Ovary (tissue), 7 donors: ENCODE measurements at regions not wholly inside any gene's neighbourhood (a gene's known extent, or its start where the extent isn't known, plus 50 kb on each side); places are given as distances from the start of the nearest gene placed in this dataset.

Experiments
- DNase-seq, 5 donors: peaks; one replicate each; pipeline ENCODE4 v3.0.0-alpha.2; 2019 to 2020
- H3K27ac ChIP-seq, 2 donors: fragments of 200-600 bp; one replicate each; pipeline versions ENCODE4 v1.5.1 to v1.8.0; 2019 to 2022
- H3K27me3 ChIP-seq: fragments of 200-600 bp; one replicate; pipeline ENCODE4 v1.8.0; 2022
- H3K36me3 ChIP-seq: fragments of 200-600 bp; sonication (generic); one replicate; pipeline ENCODE4 v1.5.1; 2019
- H3K4me1 ChIP-seq: one replicate; pipeline ENCODE4 v1.8.1; 2013; ENCODE audit warnings: mild to moderate bottlenecking, moderate library complexity; ENCODE audit not compliant: insufficient read depth
- H3K4me3 ChIP-seq: fragments of 200-600 bp; sonication (generic); one replicate; pipeline ENCODE4 v1.5.1; 2017
- H3K9me3 ChIP-seq, 2 donors: fragments of 200-600 bp in 1 of 2; sonication (generic) in 1 of 2; one replicate each; pipeline versions ENCODE4 v1.5.1 to v1.8.1; 2013 to 2019; ENCODE audit warnings: mild to moderate bottlenecking in 1 of 2, moderate library complexity in 1 of 2
- EP300 ChIP-seq: sonication (generic); formaldehyde crosslinking; IDR thresholded peaks from one replicate; pipeline ENCODE4 v1.6.1; 2017; ENCODE audit warnings: antibody characterized with exemption
- POLR2A ChIP-seq: fragments of 450-650 bp; IDR thresholded peaks from one replicate; pipeline ENCODE4 v1.6.1; 2017; ENCODE audit warnings: antibody characterized with exemption, mild to moderate bottlenecking, moderate library complexity
- WGBS, 3 donors: extraction: QIAGEN DNeasy Blood & Tissue Kit in 1 of 3; methylation state at CpG; one replicate each; pipeline versions ENCODE4 v1.1.5 to v1.1.7; 2013 to 2017; 5-methylcytosine and 5-hydroxymethylcytosine counted together
- intact Hi-C, 4 donors: fragments of 100-400 bp; cut with DNase I; formaldehyde crosslinking; loops; one replicate each; pipeline versions ENCODE4 v1.11.0 to v1.15.1; 2022 to 2023
- TF ChIP-seq, protein P1 (sequence below), 3 donors: fragments of 450-650 bp in 2 of 3; fragments of 200-600 bp in 1 of 3; IDR thresholded peaks; one replicate each; pipeline versions ENCODE4 v1.5.1 to v1.8.0; 2016 to 2022; ENCODE audit warnings: antibody characterized with exemption in 3 of 3, mild to moderate bottlenecking in 1 of 3
- donor health status: DM: no; HTN: no; CAD: no; lungs with moderate emphysema.
- donor health status: DM: no; HTN: no; CAD: no.
- donor health status: Bipolar disorder and iron deficiency.
- donor health status: DM: no; HTN: no; CAD: no.
- donor health status: DM: yes; HTN: yes; CAD: no.

DNA sequence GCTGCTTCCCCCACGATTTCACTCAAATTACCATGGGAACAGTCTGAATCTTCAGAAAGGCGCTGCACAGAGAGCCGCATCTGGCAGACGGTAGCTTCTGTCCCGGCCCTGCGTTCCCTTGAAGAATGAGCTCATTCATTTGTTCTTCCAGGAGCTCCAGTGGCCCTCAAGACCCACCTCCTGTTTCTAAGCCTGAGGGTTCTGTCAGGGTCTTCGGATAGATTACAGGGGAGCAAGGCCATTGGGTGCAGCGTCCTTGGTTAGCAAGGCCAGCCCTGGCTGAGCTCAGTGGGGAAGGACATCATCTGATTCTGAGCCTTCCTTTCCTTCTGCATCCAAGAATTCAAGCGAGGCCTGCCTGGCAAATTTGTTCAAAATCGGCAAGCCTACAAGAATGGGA lies 111.9 kb downstream of the PDCL3 start:
- no peaks in the 10 kb centered on the region for H3K27me3 ChIP-seq
- H3K4me1 ChIP-seq = no peaks in the 10 kb centered on the region
- TF ChIP-seq POLR2A (no peak), EP300 (no peak)
- TF ChIP-seq, protein P1, sequence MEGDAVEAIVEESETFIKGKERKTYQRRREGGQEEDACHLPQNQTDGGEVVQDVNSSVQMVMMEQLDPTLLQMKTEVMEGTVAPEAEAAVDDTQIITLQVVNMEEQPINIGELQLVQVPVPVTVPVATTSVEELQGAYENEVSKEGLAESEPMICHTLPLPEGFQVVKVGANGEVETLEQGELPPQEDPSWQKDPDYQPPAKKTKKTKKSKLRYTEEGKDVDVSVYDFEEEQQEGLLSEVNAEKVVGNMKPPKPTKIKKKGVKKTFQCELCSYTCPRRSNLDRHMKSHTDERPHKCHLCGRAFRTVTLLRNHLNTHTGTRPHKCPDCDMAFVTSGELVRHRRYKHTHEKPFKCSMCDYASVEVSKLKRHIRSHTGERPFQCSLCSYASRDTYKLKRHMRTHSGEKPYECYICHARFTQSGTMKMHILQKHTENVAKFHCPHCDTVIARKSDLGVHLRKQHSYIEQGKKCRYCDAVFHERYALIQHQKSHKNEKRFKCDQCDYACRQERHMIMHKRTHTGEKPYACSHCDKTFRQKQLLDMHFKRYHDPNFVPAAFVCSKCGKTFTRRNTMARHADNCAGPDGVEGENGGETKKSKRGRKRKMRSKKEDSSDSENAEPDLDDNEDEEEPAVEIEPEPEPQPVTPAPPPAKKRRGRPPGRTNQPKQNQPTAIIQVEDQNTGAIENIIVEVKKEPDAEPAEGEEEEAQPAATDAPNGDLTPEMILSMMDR (IDR thresholded peaks at IDR 0.05) = no peak
- DNase-seq = no peak
- no peak overlapping the region for H3K4me3 ChIP-seq
- H3K9me3 ChIP-seq = no peaks in the 10 kb centered on the region
- intact Hi-C loops = no loop called here
- H3K36me3 ChIP-seq = no peaks in the 10 kb centered on the region
- WGBS, 3 donors = 54 to 90% (median 83%) methylated on average over 10 of the region's 10 CpGs
- no peak overlapping the region for H3K27ac ChIP-seq

DNA sequence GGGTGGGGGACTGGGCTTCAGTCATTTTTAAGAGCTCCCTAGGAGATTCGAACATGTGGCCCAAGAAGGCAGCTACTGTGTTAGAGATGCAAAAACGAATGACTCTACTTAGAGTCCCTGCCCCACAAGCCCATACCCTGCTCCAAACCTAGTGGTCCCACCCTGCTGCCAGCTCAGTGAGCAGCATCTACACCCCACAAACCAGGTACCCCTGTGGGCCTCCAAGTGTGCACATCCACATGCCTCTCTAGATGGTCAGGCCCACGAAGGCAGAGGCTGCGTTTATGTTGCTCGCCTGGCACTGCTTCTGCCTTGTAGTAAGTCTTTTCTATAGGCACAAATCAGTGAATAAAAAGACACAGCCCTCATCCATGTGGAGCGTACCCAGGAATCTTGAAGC lies 112.6 kb downstream of the PDCL3 start:
- Histone ChIP-seq H3K27ac (no peak overlapping the region), H3K27me3 (no peaks in the 10 kb centered on the region), H3K4me3 (no peak overlapping the region), H3K4me1 (no peaks in the 10 kb centered on the region), H3K36me3 (no peaks in the 10 kb centered on the region), H3K9me3 (no peaks in the 10 kb centered on the region)
- DNase-seq = no peak
- intact Hi-C loops = no loop called here
- 81 to 91% (median 89%) methylated on average over 6 of the region's 6 CpGs for WGBS, 3 donors
- TF ChIP-seq POLR2A (no peak), EP300 (no peak)
- TF ChIP-seq, protein P1 (IDR thresholded peaks at IDR 0.05) = no peak

DNA sequence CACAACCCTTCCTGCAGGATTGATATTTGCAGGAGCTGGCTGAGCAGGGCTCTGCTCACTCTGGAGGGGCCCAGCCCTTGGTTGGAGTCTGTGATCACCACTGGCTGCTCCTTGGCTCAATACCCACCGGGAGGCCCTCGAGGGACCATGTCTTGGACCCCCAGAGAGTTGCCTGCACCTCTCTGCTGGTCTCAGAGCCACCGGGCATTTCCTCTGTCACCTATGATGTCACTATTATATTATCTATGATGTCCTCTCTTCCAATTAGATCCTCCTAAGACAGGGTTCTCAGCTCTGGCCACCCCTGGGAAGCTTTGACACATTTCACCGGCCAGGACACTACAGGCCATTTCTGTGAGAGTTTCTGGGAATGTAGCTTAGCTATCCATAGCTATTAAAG lies 113.1 kb downstream of the PDCL3 start:
- no peak overlapping the region for H3K27ac ChIP-seq
- intact Hi-C loops = no loop called here
- H3K4me3 ChIP-seq = no peak overlapping the region
- TF ChIP-seq EP300 = no peak
- TF ChIP-seq, protein P1 (IDR thresholded peaks at IDR 0.05) = no peak
- no peak for TF ChIP-seq POLR2A
- H3K36me3 ChIP-seq = no peaks in the 10 kb centered on the region
- no peak for DNase-seq
- H3K4me1 ChIP-seq = no peaks in the 10 kb centered on the region
- no peaks in the 10 kb centered on the region for H3K27me3 ChIP-seq
- 77 to 94% (median 90%) methylated on average over 4 of the region's 4 CpGs for WGBS, 3 donors
- no peaks in the 10 kb centered on the region for H3K9me3 ChIP-seq

DNA sequence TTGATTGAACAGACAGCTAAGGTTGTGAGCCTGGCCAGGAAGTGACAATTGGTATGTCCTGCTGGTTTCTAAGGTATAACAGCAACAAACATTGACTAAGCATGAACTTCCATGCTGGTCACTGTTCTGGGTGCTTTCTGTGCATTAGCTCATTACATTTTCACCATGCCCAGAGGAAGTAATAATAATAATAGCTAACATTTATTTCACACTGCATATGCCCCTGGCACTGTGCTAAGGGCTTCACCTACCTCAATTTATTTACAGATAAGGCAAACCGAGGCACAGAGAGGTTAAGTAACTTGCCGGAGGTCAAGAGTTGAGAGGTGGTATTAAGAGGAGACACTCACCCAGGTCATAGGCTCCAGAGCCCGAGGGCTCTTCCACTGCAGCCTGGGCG lies 113.6 kb downstream of the PDCL3 start:
- Histone ChIP-seq H3K4me1 (no peaks in the 10 kb centered on the region), H3K9me3 (no peaks in the 10 kb centered on the region), H3K36me3 (no peaks in the 10 kb centered on the region), H3K27me3 (no peaks in the 10 kb centered on the region), H3K4me3 (no peak overlapping the region), H3K27ac (no peak overlapping the region)
- WGBS, 3 donors = 73 to 94% (median 87%) methylated on average over 4 of the region's 4 CpGs
- TF ChIP-seq, protein P1 (IDR thresholded peaks at IDR 0.05) = no peak
- TF ChIP-seq EP300 = no peak
- no peak for TF ChIP-seq POLR2A
- no peak for DNase-seq
- intact Hi-C loops = no loop called here
